NCI-H2196 treated with DMSO at 0.1 percent for 48 hours (cell line): ENCODE measurements at regions not wholly inside any gene's neighbourhood (a gene's known extent, or its start where the extent isn't known, plus 50 kb on each side); places are given as distances from the start of the nearest gene placed in this dataset.

Experiments
- DNase-seq: peaks from one replicate; lab custom pipeline; 2025; ENCODE audit not compliant: unreplicated experiment; lab: John Stamatoyannopoulos, UW

- peak; percentile 56 for DNase-seq
These were observed 228.0 kb downstream of the TLE4 start for GRCh38 chr9:79799691-79800335.

- no peak for DNase-seq
These were observed 226.7 kb downstream of the TLE4 start for GRCh38 chr9:79798450-79798849.

- DNase-seq, result no peak
These were observed 224.6 kb downstream of the TLE4 start for GRCh38 chr9:79796411-79796810.

- no peak for DNase-seq
These were observed 216.9 kb downstream of the TLE4 start for GRCh38 chr9:79788662-79789061.

GRCh38 chr9:79781263-79781662, 209.5 kb downstream of the TLE4 start:
- no peak for DNase-seq

GRCh38 chr9:79780559-79780958, 208.8 kb downstream of the TLE4 start:
- no peak for DNase-seq

GRCh38 chr9:79779901-79780300, 208.1 kb downstream of the TLE4 start:
- no peak for DNase-seq

- no peak for DNase-seq
These were observed 206.8 kb downstream of the TLE4 start for GRCh38 chr9:79778581-79778980.

- DNase-seq, result no peak
These were observed 204.8 kb downstream of the TLE4 start for GRCh38 chr9:79776581-79776980.
